ENCODE measurements at regions not wholly inside any gene's neighbourhood (a gene's known extent, or its start where the extent isn't known, plus 50 kb on each side); places are given as distances from the start of the nearest gene placed in this dataset.

GRCh38 chr3:168914662-168915061, 748.9 kb downstream of the MECOM start:
- H3K27ac ChIP-seq = peak overlapping the region; percentile 21
- no peak for DNase-seq (ENCODE audit: low read depth, low spot score)

DNA sequence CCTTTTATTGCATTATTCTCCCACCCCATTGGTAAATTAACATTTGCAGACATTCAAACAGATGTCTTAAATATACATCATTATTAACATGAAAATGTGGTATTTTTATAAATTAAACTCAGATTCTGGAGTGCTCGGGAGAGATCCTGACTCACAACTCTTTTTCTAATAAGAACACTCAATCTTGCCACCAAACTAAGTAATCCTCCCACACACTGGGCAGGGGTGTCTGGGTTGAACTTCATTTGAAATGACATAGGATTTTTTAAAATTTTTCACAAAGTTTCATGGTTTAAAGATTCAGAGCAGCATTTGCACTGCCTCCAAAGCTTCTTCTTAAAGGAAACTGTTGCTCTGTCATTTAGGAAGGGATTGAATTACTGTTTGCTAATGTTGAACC, 754.3 kb downstream of the MECOM start:
- H3K27ac ChIP-seq = no peak overlapping the region
- DNase-seq (ENCODE audit: low read depth, low spot score) = no peak

DNA sequence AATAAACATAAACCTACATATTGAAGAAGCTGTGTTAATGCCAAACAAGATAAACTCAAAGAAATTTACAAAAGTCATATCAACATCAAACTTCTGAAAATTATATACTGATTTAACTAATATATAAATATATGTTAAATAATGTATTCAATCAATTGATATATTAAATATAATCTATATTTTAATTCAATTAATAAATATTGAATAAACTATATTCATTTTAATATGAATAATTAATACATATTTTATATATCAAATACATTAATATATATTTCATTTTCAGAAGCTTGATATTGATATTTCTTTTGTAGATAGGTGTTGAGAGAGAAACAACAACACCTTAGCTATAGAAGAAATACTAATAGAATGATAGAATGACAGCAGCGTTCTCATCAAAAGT, 768.1 kb downstream of the MECOM start:
- H3K27ac ChIP-seq = no peak overlapping the region
- DNase-seq (ENCODE audit: low read depth, low spot score) = no peak

DNA sequence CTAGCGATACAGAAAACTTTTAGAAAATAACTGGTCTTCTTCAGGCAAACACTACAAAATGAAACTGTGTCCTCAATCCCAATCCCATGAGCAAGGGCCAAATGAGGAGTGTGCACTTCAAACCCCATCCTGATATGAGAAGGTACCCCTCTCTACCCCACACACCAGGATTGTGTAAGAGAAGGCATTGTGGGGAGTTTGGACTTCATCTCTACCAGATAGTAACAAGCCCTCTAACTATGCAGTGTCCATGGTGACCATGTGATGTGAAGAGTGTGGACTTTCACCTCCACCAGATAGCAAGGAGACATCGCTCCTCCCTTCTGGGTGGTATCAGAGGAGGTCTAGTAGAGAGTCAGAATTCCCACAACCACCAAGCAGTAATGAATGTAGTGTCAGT, 769.3 kb downstream of the MECOM start:
- DNase-seq (ENCODE audit: low read depth, low spot score) = no peak
- H3K27ac ChIP-seq = no peak overlapping the region

DNA sequence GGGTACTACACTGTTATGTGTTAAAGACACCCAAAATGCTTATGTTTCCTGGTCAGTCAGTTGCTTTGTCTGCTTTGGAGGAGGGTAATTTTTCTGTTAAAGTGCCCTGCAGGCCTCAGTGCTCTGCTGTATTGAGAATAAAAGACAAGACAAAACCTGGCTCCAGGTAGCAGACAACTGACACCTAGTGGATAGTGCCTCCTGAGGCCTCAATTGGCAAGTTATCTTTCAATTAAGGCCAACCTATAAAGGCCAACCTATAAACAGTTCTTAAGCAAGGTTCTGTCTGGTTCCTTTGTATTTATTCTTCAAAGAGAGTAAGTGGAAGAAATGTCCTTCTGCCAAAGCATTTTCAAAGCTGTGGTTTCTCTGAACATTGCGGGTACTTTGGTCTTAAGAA, 773.8 kb downstream of the MECOM start:
- H3K27ac ChIP-seq = peak overlapping the region; percentile 52
- DNase-seq (ENCODE audit: low read depth, low spot score) = no peak

- DNase-seq (ENCODE audit: low read depth, low spot score) = no peak
- peak overlapping the region; percentile 52 for H3K27ac ChIP-seq
Observed at GRCh38 chr3:168888781-168889180, 774.7 kb downstream of the MECOM start.

DNA sequence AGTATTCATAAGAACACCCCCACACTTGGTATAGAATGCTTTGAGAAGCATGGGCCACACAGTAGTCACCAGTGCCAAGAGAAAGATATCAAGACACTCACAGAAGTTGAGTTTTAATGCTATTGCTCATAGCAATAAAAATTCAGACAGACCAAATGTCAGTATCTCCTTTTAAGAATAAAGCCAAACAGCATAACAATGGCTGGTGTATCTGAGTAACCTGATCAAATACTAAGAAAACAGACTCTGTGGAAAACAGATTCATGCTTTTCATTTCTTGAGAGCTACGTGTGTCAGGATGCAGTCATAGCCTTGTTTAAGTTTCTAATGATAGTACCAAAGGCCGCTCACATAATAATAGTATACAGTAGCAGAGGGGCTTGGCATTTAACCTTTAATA, 778.5 kb downstream of the MECOM start:
- DNase-seq (ENCODE audit: low read depth, low spot score) = peak; percentile 70
- H3K27ac ChIP-seq = peak overlapping the region; percentile 75

- DNase-seq (ENCODE audit: low read depth, low spot score) = peak; percentile 70
- H3K27ac ChIP-seq = peak overlapping the region; percentile 75
Observed at GRCh38 chr3:168884353-168884903, 779.1 kb downstream of the MECOM start.

- DNase-seq (ENCODE audit: low read depth, low spot score) = no peak
- H3K27ac ChIP-seq = no peak overlapping the region
Observed at GRCh38 chr3:168883145-168883544, 780.4 kb downstream of the MECOM start.

DNA sequence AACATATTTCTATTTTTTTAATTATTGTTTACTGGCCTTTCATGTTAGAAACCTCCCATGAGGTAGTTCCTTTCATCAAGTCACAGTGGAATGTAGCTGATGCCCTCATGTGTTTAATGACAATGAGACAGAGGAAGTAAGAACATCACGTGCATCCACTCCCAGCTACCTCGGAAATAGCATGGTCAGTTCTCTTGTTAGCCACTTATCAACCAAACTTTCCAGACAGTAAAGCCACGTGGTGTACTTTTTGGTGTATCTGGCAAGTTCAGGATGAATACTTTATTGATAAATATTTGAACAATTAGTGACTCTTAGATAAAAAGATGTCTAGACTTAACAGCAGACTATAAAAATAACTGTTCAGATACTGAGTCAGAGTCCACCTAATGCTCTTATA, 781.7 kb downstream of the MECOM start:
- no peak overlapping the region for H3K27ac ChIP-seq
- no peak for DNase-seq (ENCODE audit: low read depth, low spot score)

DNA sequence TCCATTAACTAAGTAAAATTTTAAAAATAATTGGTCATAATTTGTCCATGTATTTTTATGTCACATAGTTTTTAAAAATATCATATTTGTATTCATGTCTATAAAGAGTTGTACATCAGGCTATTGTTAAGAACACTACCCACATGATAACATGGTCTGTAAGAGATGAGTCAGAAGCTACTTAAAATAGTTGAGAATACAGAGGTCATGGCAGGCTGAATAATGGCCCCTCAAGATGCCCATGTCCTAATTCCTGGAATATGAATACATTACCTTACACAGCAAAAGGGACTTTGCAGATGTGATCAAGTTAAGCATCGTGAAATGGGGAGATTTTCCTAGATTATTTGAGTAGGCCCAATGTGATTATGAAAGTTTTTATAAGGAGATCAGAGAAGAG, 782.9 kb upstream of the GOLIM4 start:
- peak overlapping the region; percentile 61 for H3K27ac ChIP-seq
- no peak for DNase-seq (ENCODE audit: low read depth, low spot score)

DNA sequence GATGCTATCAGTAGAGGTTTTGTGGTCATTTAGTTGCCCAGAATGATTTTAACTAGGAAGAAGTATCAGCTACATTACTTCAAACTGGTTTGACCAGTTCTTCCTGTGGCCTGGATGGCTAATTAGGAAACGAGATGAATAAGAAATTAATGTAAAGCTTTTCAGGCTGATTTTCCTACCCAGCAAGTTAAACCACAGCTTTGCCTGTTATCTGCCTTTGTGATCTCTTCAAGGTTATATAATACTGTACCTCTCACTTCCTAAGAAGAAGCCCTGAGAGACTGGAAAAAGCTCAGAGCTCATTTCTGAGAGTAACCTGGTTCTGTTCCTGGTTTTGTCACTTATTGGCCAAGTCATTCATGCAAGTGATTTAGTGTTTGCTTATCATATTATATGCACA, 782.2 kb upstream of the GOLIM4 start:
- peak; percentile 72 for DNase-seq (ENCODE audit: low read depth, low spot score)
- H3K27ac ChIP-seq = peak overlapping the region; percentile 61

GRCh38 chr3:168876346-168877035, 780.8 kb upstream of the GOLIM4 start:
- no peak for DNase-seq (ENCODE audit: low read depth, low spot score)
- no peak overlapping the region for H3K27ac ChIP-seq

GRCh38 chr3:168872826-168873225, 777.1 kb upstream of the GOLIM4 start:
- no peak overlapping the region for H3K27ac ChIP-seq
- DNase-seq (ENCODE audit: low read depth, low spot score) = no peak

GRCh38 chr3:168870892-168871291, 775.2 kb upstream of the GOLIM4 start:
- no peak overlapping the region for H3K27ac ChIP-seq
- DNase-seq (ENCODE audit: low read depth, low spot score) = peak; percentile 41

DNA sequence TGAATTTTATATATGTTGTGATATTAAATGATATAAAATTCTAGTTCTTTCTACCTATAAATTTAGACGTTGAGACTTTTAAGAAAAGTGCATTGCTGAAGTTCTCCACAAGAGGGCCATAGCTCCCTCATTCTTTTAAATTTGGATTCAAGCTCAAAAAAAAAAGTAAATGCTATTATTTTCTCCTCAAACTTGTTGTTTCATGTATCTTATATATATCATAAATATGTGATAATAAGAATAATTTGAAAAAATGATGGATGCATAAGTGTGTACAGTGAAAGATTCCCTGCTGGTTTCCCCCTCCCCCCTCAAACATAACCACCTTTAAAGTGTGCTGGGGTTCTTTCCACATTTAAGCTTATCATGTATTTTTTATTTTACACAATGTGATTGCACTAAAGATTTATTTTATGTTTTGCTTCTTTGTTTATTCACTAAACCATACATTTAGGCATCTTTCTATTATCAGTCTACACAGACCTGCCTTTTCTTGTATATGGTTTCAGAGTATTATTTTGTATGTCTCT, 769.4 kb upstream of the GOLIM4 start:
- no peak for DNase-seq (ENCODE audit: low read depth, low spot score)
- H3K27ac ChIP-seq = no peak overlapping the region

DNA sequence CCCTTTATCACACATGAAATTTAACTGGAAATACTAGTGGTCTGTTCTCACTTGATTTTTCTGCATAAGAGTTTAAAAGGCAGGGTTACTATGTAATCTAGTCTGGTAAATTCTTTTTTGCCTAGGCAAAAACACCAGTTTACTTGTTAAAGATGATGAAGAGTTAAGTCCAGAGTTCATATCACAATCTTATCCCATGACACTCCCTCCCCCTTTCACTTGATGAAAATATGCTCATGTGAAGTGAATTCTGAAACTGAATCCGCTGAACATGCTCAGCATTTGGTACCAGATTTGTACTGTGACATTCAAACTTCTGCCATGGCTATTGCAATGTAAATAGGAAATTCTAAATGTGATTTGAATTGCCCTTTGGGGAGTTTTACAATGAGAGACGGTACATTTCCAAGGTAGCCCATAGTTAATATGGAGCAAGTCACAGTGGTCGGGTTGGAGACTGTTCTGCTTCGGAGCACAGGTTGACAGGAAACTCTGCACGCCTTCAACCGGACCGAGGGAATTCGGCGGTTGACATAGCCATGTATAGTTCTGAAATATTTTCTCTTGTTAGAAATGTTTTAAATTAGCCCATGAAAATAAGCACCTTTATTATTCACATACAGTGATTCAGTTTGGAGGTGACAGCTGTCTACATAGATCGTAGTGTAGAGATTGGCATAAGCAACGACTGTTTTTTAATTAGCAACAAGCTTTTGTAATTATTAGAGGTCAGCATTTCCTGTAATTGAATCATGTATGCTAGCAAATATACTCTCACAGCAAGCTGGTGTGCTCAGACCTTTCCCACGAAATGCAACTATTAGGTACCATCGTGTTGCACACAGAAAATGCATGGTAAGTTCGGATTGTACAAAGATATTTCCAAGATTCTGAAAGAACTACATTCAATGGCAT, 768.6 kb upstream of the GOLIM4 start:
- H3K27ac ChIP-seq = no peak overlapping the region
- DNase-seq (ENCODE audit: low read depth, low spot score) = no peak

GRCh38 chr3:168863561-168863960, 767.8 kb upstream of the GOLIM4 start:
- DNase-seq (ENCODE audit: low read depth, low spot score) = no peak

DNA sequence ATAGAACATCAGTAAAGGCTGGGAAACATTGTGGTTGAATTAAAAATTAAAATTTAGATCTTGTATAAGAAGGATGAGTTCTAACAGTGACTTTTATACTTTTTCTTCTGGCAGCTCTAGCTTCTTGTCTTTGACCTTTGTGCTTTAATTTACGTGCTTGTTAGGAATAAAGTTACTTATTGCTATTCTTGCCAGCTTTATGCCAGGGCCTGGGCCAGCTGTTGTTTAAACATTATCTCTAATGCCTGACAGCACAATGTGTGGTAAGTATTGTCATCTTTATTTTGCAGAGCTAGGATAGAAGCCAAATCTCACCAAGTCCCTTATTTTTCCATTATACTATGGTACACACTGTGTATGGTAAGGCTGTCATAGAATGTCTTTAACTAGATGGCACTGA, 766.7 kb upstream of the GOLIM4 start:
- no peak for DNase-seq (ENCODE audit: low read depth, low spot score)
- no peak overlapping the region for H3K27ac ChIP-seq

More at GRCh38 chr3:168863561-168863960, 767.8 kb upstream of the GOLIM4 start:
- no peak overlapping the region for H3K27ac ChIP-seq

DNA sequence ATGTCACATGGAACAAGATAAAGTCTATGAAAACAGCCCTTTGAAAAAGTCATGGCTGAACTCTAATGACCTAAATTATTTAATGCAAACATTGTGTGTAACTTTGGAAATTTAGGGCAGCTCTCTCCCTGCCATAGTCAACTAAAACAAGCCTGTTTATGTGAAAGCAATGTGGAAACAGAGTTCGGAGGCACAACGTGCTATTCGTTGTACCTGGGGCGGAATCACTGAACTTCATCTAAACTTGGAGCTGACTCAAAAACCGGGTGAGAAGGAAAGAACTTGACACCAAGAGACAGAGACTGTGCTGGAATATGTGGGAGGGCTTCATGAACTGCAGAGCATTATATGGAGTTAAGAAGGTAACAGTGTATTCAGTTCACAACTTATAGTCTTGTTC, 764.9 kb upstream of the GOLIM4 start:
- no peak for DNase-seq (ENCODE audit: low read depth, low spot score)
- H3K27ac ChIP-seq = no peak overlapping the region

DNA sequence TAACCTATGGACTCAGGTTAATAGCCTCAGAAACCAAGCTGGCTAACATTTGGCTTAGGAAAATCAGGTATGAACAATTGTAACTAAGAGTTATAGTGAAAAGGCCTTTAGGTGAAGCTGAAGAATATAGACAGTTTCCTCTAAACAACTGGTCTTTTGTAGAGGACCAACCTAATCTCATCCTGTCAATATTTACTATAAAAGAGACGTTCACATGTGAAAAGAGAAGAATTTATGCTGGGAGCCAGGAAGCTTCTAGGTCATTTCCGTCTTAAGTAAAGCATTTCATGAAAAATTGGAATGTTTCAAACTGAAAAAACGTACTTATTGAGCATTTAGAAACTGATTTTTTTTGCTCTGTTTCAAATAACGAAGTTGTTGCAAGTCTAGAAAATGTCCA, 764.3 kb upstream of the GOLIM4 start:
- DNase-seq (ENCODE audit: low read depth, low spot score) = no peak
- no peak overlapping the region for H3K27ac ChIP-seq

All from epithelial cell of prostate (primary cell).